ENCODE measurements at regions not wholly inside any gene's neighbourhood (a gene's known extent, or its start where the extent isn't known, plus 50 kb on each side); places are given as distances from the start of the nearest gene placed in this dataset.

- no peak for DNase-seq
Observed at GRCh38 chr4:4627111-4627510, 85.3 kb upstream of the STX18 start.

- no peak for DNase-seq
Observed at GRCh38 chr4:4625488-4625887, 83.6 kb upstream of the STX18 start.

- no peak for DNase-seq
Observed at GRCh38 chr4:4624276-4624897, 82.5 kb upstream of the STX18 start.

GRCh38 chr4:4619821-4620220 is 78.0 kb upstream of the STX18 start:
- no peak for DNase-seq

GRCh38 chr4:4618847-4619246 is 77.0 kb upstream of the STX18 start:
- no peak for DNase-seq

- no peak for DNase-seq
Observed at GRCh38 chr4:4614925-4615678, 73.3 kb upstream of the STX18 start.

- DNase-seq: no peak
Observed at GRCh38 chr4:4613641-4614286, 71.9 kb upstream of the STX18 start.

GRCh38 chr4:4613126-4613465 is 71.2 kb upstream of the STX18 start:
- DNase-seq: no peak

- DNase-seq: no peak
Observed at GRCh38 chr4:4610672-4611071, 68.8 kb upstream of the STX18 start.

GRCh38 chr4:4609622-4610334 is 67.9 kb upstream of the STX18 start:
- DNase-seq: no peak

- DNase-seq: no peak
Observed at GRCh38 chr4:4608214-4608537, 66.3 kb upstream of the STX18 start.

GRCh38 chr4:4607336-4608213 is 65.7 kb upstream of the STX18 start:
- DNase-seq: no peak

- DNase-seq: peak; percentile 16
Observed at GRCh38 chr4:4606321-4606720, 64.5 kb upstream of the STX18 start.

GRCh38 chr4:4605849-4606248 is 64.0 kb upstream of the STX18 start:
- peak; percentile 20 for DNase-seq

- DNase-seq: no peak
Observed at GRCh38 chr4:4603592-4603991, 61.7 kb upstream of the STX18 start.

GRCh38 chr4:4603067-4603466 is 61.2 kb upstream of the STX18 start:
- DNase-seq: no peak

GRCh38 chr4:4602468-4602867 is 60.6 kb upstream of the STX18 start:
- no peak for DNase-seq

- no peak for DNase-seq
Observed at GRCh38 chr4:4601803-4602369, 60.0 kb upstream of the STX18 start.

GRCh38 chr4:4599481-4600275 is 57.8 kb upstream of the STX18 start:
- no peak for DNase-seq

- no peak for DNase-seq
Observed at GRCh38 chr4:4598851-4599411, 57.1 kb upstream of the STX18 start.

- DNase-seq: no peak
Observed at GRCh38 chr4:4596720-4597119, 54.9 kb upstream of the STX18 start.
